ENCODE measurements at regions not wholly inside any gene's neighbourhood (a gene's known extent, or its start where the extent isn't known, plus 50 kb on each side); places are given as distances from the start of the nearest gene placed in this dataset.

DNA sequence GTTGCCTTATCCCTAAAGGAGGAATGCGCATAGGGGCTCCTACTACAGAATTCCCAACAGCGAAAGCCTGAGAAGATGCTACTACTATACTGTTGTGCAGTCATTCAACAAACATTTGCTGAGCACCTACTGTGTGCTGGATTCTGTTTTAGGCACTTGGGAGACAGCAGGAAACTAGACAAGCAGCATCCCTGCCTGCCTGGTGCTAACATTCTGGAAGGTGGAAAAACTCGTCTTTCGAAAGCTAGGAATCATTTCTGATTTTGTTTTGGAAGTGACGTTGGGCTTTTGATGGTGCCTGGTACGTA is 131.5 kb upstream of the NCOR2 start:
- TF ChIP-seq, protein P1, sequence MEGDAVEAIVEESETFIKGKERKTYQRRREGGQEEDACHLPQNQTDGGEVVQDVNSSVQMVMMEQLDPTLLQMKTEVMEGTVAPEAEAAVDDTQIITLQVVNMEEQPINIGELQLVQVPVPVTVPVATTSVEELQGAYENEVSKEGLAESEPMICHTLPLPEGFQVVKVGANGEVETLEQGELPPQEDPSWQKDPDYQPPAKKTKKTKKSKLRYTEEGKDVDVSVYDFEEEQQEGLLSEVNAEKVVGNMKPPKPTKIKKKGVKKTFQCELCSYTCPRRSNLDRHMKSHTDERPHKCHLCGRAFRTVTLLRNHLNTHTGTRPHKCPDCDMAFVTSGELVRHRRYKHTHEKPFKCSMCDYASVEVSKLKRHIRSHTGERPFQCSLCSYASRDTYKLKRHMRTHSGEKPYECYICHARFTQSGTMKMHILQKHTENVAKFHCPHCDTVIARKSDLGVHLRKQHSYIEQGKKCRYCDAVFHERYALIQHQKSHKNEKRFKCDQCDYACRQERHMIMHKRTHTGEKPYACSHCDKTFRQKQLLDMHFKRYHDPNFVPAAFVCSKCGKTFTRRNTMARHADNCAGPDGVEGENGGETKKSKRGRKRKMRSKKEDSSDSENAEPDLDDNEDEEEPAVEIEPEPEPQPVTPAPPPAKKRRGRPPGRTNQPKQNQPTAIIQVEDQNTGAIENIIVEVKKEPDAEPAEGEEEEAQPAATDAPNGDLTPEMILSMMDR (conservative IDR thresholded peaks at IDR 0.05; ENCODE audit: low read depth, low read length), result no peak
- TF ChIP-seq POLR2A (IDR thresholded peaks at IDR 0.05; ENCODE audit: low read depth, low read length) (no peak), RCOR1 (IDR thresholded peaks at IDR 0.05; ENCODE audit: insufficient replicate concordance, low read length) (no peak), RFX5 (IDR thresholded peaks at IDR 0.05; ENCODE audit: low read depth, low read length) (no peak), NFE2L2 (IDR thresholded peaks at IDR 0.05; ENCODE audit: low read depth, low read length) (no peak), RAD21 (IDR thresholded peaks at IDR 0.05; ENCODE audit: low read length) (no peak), CEBPB (IDR thresholded peaks at IDR 0.05; ENCODE audit: low read depth, low read length) (no peak), FOS (IDR thresholded peaks at IDR 0.05; ENCODE audit: low read depth, low read length) (no peak)

All from IMR-90 (cell line).